ENCODE measurements at regions not wholly inside any gene's neighbourhood (a gene's known extent, or its start where the extent isn't known, plus 50 kb on each side); places are given as distances from the start of the nearest gene placed in this dataset.
A peak's percentile ranks its signal among the peaks of the same experiment; 100 is the strongest.
"Not testable (repeated sequence)": the region's sequence is repeated elsewhere in the genome, so short reads cannot be mapped to it uniquely, and the experiment has no call there.

DNA sequence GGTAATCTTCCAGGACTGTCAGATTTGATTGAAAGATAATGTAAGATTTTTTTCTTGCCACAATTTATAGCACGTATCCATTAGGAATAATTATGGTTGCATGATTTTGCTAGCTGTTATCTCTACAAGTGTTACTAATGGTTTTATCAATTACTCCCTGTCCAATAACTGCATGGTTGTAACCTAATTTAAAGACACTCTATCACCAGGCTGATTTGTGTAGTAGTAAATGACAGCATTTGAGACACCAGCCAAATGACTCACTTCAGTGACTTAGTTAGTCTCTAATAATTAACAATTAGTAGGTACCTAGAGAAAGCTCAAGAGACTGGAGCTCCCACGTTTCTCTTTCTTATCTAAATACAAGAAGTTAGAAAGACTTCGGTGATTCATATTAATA is 453.8 kb upstream of the POU3F2 start:
- no peak for DNase-seq

DNA sequence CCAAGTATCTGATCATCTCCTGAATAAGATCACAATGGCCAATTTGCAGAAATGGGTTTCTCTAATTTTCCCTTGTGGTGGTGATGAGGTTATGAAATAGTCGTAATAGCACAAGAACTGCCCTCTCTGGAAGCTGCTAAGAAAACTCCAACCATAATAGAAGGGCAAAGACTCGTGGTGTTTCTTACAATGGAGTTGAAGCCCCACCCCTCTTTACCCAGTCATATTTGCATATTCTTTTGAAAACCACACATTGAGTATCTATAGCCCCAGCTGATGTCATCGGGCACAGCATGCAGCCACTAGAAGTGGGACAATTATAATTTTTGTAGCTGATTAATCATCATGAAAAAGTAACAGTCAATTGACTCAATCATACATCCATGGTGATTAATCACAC is 452.1 kb upstream of the POU3F2 start:
- no peak for DNase-seq

- DNase-seq = no peak
Measured at GRCh38 chr6:98384334-98384733, 450.0 kb upstream of the POU3F2 start.

DNA sequence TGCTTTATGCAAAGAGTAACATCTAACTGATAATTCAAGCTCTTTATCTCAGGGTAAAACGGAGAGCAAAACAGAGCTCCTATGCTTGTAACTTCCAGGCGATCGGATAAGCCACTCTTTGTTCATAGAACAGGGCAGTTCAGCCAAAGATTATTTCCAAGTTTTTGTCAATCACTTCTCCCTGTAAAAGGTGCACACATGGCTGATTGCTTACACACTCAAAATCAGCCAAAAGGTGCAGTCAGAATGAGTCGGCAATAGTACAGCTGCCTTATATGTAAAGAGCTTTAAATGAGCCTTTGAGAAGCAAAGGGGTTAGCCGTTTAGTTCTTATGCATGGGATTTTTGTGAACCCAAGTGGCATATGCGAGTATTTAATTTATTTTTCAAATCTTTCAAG is 449.6 kb upstream of the POU3F2 start:
- no peak for DNase-seq

DNA sequence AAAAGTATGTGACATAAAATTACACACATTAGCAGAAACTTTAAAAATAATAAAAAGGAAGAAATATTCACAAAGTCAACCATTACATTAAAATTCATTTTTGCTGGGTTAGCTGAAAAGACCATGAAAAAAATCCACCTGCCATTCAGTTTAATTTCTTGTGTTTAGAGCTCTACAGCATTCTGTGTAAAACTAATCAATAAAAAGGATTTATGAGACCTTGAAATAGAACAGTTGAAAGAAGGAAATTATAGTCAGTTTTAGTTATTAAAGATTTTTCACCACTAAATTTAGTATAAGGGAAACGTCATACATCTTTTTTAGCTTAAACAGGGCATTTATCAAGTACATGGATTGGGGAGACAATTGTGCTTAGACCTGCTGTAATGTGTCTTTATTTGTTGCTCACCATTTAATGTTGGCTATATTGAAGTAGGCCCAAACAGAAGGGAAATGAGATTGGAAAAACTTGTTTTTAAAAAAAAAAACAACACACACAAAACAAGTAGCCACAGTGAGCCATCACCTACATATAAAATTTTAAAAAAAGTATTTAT is 438.7 kb upstream of the POU3F2 start:
- no peak for DNase-seq

- DNase-seq = no peak
Measured at GRCh38 chr6:98416027-98416426, 418.3 kb upstream of the POU3F2 start.

DNA sequence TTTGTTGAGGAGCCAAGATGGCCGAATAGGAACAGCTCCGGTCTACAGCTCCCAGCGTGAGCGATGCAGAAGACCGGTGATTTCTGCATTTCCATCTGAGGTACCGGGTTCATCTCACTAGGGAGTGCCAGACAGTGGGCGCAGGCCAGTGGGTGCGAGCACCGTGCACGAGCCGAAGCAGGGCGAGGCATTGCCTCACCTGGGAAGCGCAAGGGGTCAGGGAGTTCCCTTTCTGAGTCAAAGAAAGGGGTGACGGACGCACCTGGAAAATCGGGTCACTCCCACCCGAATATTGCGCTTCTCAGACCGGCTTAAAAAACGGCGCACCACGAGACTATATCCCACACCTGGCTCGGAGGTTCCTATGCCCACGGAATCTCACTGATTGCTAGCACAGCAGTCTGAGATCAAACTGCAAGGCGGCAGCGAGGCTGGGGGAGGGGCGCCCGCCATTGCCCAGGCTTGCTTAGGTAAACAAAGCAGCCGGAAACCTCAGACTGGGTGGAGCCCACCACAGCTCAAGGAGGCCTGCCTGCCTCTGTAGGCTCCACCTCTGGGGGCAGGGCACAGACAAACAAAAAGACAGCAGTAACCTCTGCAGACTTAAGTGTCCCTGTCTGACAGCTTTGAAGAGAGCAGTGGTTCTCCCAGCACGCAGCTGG is 417.7 kb upstream of the POU3F2 start:
- DNase-seq = not testable (repeated sequence)

- DNase-seq = no peak
Measured at GRCh38 chr6:98433325-98434056, 400.9 kb upstream of the POU3F2 start.

DNA sequence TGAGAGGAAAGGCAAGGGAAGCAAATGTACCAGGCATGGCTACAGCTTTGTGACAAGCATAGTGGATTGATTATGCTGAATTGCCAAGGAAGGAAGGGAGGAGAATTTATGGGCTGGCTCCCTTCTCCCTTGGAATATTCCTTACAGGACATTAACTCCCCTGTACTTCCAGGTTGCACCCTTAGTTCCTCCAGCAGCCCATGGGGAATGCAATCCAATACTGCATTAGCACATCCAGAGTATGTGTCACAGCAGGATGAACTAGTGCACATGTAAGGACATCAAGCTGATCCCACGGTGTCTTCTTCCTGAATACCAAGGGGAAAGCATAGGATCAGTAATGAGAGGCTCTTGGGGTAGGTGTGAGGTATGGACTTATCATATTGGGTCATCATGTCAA is 390.7 kb upstream of the POU3F2 start:
- no peak for DNase-seq

GRCh38 chr6:98452685-98453084 is 381.7 kb upstream of the POU3F2 start:
- DNase-seq = no peak

DNA sequence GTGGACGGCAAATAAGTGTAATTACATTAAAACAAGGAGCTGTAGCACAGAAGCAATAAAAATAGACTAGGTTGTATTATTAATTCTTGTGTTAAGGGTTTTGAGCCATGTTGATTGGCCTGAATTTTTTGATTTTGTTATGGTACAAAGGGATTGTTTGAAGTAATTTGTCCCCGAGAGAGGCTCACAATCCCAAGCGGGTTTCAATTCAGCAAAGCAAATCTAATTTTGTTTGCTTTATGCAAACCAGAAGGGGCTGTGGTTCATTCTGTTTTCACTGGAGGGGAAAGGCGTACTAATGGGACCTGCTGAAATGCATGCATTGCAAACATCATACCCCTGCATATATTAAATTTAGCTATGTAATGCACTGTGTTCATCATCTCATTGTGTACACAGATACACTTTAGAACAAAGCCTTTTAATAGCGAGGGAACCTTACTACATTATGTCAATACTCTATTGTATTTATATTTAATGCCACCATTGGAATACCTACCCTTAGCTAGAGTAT is 379.5 kb upstream of the POU3F2 start:
- no peak for DNase-seq

GRCh38 chr6:98458708-98459107 is 375.7 kb upstream of the POU3F2 start:
- DNase-seq = no peak

GRCh38 chr6:98463038-98464000 is 371.1 kb upstream of the POU3F2 start:
- DNase-seq = no peak

GRCh38 chr6:98467091-98467490 is 367.3 kb upstream of the POU3F2 start:
- DNase-seq = no peak

DNA sequence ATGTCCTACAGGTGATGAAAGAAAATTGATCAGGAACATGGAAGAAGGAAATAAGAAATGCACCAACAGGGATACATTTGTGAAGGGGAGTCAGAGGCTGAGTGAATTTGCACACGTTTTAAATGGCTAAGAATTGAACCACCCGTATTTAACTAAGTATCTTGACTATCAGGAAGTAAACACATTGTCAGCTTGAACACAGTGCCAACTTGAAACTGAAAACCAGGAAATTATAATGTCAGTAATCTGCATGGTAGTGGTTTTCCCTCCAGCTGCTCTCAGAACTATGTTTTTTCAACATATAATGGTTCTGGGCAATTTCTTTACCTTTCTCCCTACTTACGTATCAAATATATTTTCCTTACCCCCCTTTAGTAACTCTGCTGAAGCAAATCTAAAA is 366.5 kb upstream of the POU3F2 start:
- DNase-seq = no peak

DNA sequence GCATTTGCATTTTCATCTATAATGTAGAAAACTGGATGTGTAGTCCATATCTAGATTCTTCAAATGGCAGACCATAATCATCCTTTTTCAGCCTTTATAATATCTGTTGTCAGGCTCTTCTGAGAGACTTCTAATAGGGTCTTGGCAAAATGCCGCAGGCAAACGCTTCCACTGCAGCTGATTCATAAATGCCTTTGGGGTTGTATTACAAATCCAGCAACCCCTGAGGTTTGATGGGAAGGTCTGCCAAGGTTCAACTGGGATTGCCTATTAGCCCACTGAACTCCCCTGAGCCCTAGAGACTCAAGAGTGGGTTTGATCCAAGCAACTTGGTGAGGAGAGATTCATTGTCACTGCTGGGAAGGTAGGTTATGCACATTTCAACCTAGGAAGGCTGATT is 365.2 kb upstream of the POU3F2 start:
- DNase-seq = peak; percentile 50

DNA sequence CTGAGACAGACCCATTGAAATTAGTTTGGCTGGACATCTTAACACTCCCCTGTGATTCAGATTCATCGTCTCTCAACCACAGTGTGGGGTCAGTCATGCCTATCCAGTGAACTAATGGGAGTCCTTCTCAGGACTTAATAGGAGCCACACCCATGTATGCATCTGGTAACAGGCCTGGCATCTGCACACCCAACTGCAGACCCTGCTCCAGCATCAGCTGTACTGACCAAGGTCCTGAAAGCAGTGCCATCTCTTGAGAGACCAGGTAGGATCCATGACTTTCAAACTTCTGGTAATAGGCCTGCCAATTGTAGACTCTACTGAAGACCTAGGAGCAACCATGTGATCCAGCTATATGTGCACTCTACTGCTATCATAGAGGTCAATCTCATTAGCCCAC is 363.6 kb upstream of the POU3F2 start:
- no peak for DNase-seq

- DNase-seq = no peak
Measured at GRCh38 chr6:98471444-98471843, 362.9 kb upstream of the POU3F2 start.

- DNase-seq = no peak
Measured at GRCh38 chr6:98477231-98477630, 357.1 kb upstream of the POU3F2 start.

DNA sequence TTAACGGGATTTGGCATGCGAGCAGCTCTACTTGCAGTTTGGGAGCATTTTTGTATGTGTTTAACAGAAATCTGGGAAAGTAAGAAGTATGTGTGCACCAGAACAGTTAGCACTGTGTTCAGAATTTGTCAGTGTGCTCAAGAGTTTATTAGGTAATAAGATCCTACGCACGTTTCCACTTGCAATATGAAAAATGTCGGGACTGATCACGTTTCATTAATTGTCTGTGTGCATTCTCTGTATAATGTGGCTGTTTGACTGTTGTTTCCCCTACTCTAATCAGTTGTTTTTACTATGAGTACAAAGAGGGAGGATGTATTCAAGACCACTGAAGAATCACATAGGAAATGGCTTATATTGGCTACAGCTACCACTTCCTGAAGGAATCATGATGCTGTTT is 349.7 kb upstream of the POU3F2 start:
- no peak for DNase-seq

DNA sequence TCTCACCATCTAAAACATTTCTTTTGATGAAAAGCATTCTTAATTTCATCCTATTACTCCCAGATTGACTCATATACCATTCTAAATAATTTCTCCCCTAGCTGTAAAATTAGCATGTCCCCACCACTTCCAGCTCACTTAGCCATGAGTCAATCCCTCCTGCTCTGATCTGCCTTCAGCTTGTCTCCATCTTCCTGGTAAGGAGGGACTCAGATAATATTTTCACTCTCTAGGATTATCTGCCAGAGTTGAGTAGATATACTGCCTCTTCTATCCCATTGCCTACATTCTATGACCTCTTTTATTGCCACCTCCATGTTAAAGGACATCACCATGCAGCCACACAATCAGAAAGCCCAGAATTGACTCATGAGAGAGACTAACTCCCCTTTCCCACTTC is 348.8 kb upstream of the POU3F2 start:
- no peak for DNase-seq

- DNase-seq = no peak
Measured at GRCh38 chr6:98486057-98486456, 348.3 kb upstream of the POU3F2 start.

- DNase-seq = peak; percentile 34
Measured at GRCh38 chr6:98487612-98488011, 346.8 kb upstream of the POU3F2 start.
